Ishikawa (cell line): ENCODE measurements at regions not wholly inside any gene's neighbourhood (a gene's known extent, or its start where the extent isn't known, plus 50 kb on each side); places are given as distances from the start of the nearest gene placed in this dataset.

Source experiments
- CEBPB ChIP-seq: IDR thresholded peaks from 2 replicates; pipeline ENCODE4 v1.6.1; 2012
- CREB1 ChIP-seq: IDR thresholded peaks from 2 replicates; pipeline ENCODE4 v1.6.1; 2012; ENCODE audit warnings: low read depth
- EGR1 ChIP-seq: IDR thresholded peaks from 2 replicates; pipeline ENCODE4 v1.6.1; 2012
- EP300 ChIP-seq: IDR thresholded peaks from 2 replicates; pipeline ENCODE4 v1.6.1; 2012; ENCODE audit warnings: borderline replicate concordance
- FOXM1 ChIP-seq: IDR thresholded peaks from 2 replicates; pipeline ENCODE4 v1.6.1; 2012; ENCODE audit warnings: low read depth, borderline replicate concordance
- NFIC ChIP-seq: IDR thresholded peaks from 2 replicates; pipeline ENCODE4 v1.6.1; 2012
- RAD21 ChIP-seq: IDR thresholded peaks from 2 replicates; pipeline ENCODE4 v1.6.1; 2012; ENCODE audit warnings: low read depth
- TAF1 ChIP-seq: IDR thresholded peaks from 2 replicates; pipeline ENCODE4 v1.6.1; 2012; ENCODE audit warnings: low read depth, mild to moderate bottlenecking
- TCF12 ChIP-seq: IDR thresholded peaks from 2 replicates; pipeline ENCODE4 v1.6.1; 2012; ENCODE audit warnings: low read depth
- TEAD4 ChIP-seq: IDR thresholded peaks from 2 replicates; pipeline ENCODE4 v1.6.1; 2012
- YY1 ChIP-seq: IDR thresholded peaks from 2 replicates; pipeline ENCODE4 v1.6.1; 2012; ENCODE audit warnings: low read depth
- ZBTB7A ChIP-seq: IDR thresholded peaks from 2 replicates; pipeline ENCODE4 v1.6.1; 2012; ENCODE audit warnings: low read depth
- TF ChIP-seq, protein P1 (sequence below): IDR thresholded peaks from 2 replicates; pipeline ENCODE4 v1.6.1; 2012
- TF ChIP-seq, protein P2 (sequence below): IDR thresholded peaks from 2 replicates; pipeline ENCODE4 v1.6.1; 2012; ENCODE audit warnings: low read depth, mild to moderate bottlenecking
- TF ChIP-seq, protein P3 (sequence below): IDR thresholded peaks from 2 replicates; pipeline ENCODE4 v1.6.1; 2012

DNA sequence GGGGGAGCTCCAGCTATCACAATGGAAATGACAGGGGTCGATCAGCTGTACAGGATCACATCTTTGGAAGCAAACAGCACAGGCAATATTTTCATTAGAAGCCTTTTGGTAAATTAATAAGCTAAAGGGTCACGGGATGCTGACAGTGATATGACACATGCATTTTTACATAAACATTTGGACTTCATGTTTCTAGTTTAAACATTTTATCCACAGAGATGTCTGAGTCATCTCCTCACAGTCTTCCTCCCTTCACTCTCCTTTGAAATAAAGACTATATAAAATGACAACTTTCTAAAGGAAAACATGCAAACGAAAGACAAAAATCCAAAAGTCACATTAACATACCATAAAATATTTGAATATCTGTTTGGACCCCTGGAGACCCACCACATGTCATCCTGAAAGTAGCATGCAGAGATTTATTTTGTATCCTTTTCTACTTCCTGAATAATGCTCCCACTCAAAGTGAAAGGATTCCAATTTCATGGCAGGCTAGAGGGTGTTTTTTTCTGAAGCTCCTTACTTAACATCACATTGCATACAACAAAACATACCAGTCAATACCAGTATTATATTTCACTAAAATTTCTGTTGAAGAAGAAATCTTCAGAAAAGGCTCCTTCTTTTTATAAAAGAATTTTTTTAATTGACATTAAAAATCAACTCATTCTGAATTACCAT is 200.1 kb upstream of the PPARGC1A start:
- TF ChIP-seq TAF1, result no peak
- no peak for TF ChIP-seq RAD21
- TF ChIP-seq TEAD4, result no peak
- TF ChIP-seq, protein P1, sequence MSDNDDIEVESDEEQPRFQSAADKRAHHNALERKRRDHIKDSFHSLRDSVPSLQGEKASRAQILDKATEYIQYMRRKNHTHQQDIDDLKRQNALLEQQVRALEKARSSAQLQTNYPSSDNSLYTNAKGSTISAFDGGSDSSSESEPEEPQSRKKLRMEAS, result no peak
- no peak for TF ChIP-seq CEBPB
- TF ChIP-seq EP300, result no peak
- TF ChIP-seq EGR1, result no peak
- no peak for TF ChIP-seq NFIC
- no peak for TF ChIP-seq TCF12
- no peak for TF ChIP-seq FOXM1
- TF ChIP-seq, protein P2, sequence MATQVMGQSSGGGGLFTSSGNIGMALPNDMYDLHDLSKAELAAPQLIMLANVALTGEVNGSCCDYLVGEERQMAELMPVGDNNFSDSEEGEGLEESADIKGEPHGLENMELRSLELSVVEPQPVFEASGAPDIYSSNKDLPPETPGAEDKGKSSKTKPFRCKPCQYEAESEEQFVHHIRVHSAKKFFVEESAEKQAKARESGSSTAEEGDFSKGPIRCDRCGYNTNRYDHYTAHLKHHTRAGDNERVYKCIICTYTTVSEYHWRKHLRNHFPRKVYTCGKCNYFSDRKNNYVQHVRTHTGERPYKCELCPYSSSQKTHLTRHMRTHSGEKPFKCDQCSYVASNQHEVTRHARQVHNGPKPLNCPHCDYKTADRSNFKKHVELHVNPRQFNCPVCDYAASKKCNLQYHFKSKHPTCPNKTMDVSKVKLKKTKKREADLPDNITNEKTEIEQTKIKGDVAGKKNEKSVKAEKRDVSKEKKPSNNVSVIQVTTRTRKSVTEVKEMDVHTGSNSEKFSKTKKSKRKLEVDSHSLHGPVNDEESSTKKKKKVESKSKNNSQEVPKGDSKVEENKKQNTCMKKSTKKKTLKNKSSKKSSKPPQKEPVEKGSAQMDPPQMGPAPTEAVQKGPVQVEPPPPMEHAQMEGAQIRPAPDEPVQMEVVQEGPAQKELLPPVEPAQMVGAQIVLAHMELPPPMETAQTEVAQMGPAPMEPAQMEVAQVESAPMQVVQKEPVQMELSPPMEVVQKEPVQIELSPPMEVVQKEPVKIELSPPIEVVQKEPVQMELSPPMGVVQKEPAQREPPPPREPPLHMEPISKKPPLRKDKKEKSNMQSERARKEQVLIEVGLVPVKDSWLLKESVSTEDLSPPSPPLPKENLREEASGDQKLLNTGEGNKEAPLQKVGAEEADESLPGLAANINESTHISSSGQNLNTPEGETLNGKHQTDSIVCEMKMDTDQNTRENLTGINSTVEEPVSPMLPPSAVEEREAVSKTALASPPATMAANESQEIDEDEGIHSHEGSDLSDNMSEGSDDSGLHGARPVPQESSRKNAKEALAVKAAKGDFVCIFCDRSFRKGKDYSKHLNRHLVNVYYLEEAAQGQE, result no peak
- TF ChIP-seq, protein P3, sequence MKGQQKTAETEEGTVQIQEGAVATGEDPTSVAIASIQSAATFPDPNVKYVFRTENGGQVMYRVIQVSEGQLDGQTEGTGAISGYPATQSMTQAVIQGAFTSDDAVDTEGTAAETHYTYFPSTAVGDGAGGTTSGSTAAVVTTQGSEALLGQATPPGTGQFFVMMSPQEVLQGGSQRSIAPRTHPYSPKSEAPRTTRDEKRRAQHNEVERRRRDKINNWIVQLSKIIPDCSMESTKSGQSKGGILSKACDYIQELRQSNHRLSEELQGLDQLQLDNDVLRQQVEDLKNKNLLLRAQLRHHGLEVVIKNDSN, result no peak
- no peak for TF ChIP-seq YY1
- TF ChIP-seq ZBTB7A, result no peak
- no peak for TF ChIP-seq CREB1

DNA sequence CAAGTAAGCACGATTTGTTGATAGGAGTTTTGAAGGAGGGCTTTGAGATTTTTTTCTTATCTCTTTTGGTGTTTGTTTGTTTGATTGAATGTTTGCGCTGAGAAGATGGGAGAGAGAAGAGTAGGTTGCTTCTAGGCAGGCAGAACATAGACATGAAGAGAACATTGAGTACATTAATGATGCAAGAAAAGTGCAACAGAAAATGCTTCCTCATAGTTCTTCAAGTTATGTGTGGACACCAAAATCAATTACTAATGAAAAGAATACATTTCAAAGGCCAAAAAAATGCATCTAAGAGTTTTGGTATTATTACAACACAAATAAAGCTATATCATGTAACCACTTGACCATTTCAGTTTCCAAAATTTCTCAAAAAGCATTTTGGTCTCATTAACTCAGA is 191.0 kb upstream of the PPARGC1A start:
- TF ChIP-seq ZBTB7A (no peak), EP300 (no peak), CEBPB (no peak)
- TF ChIP-seq, protein P2, result no peak
- TF ChIP-seq, protein P3, result no peak
- TF ChIP-seq, protein P1, result no peak

DNA sequence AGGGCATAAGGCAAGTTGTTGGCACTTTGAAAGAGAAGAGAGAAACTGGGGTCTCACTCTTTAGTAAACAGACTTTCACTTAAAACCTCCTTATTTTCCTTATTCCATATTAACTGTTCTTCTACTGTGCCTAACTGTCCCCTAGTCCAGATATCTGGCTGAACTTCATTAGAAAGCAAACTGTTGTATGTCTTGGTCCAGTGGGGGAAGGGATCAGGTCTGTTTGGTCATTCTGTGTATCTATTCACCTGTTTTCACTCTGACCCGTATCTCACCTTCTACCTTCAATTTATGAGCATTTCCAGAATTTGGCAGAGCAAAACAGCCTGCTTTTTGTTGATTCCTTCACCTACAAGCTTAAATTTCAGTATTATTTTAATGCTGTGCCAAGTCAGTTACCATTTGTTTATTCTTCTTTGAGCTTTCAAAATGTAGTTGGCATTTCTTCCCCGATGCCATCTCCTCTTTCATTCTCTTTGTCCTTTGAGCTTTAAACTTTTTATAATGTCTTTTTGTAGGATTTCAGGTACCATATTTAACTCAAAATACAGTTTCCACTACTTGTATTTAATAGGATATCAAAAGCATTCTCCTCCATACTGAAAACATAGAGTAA is 188.6 kb upstream of the PPARGC1A start:
- TF ChIP-seq EP300, result no peak
- no peak for TF ChIP-seq TAF1
- TF ChIP-seq FOXM1, result no peak
- TF ChIP-seq NFIC, result no peak
- TF ChIP-seq CEBPB, result no peak
- no peak for TF ChIP-seq CREB1
- TF ChIP-seq, protein P2, result no peak
- no peak for TF ChIP-seq ZBTB7A
- TF ChIP-seq TCF12, result no peak
- TF ChIP-seq, protein P1, result no peak
- TF ChIP-seq, protein P3, result no peak
- no peak for TF ChIP-seq TEAD4
- no peak for TF ChIP-seq RAD21
- no peak for TF ChIP-seq EGR1
- TF ChIP-seq YY1, result no peak

DNA sequence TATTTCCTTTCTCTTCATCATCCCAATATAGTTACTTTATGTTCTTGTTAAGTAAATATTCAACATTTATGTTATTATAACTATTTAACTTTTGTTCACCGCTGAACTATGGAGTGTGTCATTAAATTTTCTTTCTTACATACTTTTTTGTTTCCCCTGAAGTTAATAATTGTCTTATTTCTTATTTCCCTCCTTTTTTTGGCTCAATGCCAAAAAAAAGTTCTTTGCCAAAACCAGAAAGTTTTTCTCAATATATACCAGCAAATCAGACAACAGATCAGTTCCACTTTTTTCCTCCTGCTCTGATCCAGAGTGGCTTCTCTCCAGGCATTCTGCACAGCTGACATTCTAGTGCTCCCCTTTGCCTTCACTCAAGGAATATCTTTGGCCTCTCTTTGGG is 187.0 kb upstream of the PPARGC1A start:
- TF ChIP-seq NFIC (peak; percentile 66), CREB1 (no peak), TCF12 (no peak), YY1 (no peak)
